ENCODE measurements at regions not wholly inside any gene's neighbourhood (a gene's known extent, or its start where the extent isn't known, plus 50 kb on each side); places are given as distances from the start of the nearest gene placed in this dataset.

DNA sequence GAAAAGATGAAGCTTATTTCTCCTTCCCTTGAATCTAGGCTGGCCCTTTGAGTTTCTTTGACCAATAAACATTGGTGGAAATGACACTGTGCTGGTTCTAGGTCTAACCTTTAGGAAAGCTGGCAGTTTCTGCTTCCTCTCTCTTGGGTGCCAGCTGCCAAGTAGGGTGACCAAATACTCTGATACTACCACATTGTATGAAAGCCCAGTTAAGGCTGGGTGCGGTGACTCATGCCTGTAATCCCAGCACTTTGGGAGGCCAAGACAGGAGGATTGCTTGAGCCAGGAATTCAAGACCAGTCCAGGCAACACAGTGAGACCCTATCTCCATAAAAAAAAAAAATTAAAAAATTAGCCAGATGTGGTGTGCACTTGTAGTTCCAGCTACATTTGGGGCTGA is 320.7 kb downstream of the ZNF621 start:
- no peak overlapping the region for H3K27ac ChIP-seq (ENCODE audit: low read depth, low read length)
- H3K27me3 ChIP-seq (ENCODE audit: insufficient read depth, low read length) = no peaks in the 10 kb centered on the region
- H2AFZ ChIP-seq (ENCODE audit: low read length) = no peak overlapping the region
- no peak for DNase-seq (ENCODE audit: insufficient read length, low spot score, missing footprints)
- H3K36me3 ChIP-seq (ENCODE audit: insufficient read depth, low read length) = no peaks in the 10 kb centered on the region
- no peaks in the 10 kb centered on the region for H3K9me3 ChIP-seq (ENCODE audit: low read depth, low read length)
- no peak overlapping the region for H3K4me3 ChIP-seq (ENCODE audit: insufficient read depth, low read length)
- no peaks in the 10 kb centered on the region for H3K4me1 ChIP-seq (ENCODE audit: insufficient read depth, low read length)
- no peak for TF ChIP-seq CTCF (IDR thresholded peaks at IDR 0.05; ENCODE audit: extremely low read depth, low read depth, low read length)
- H3K79me2 ChIP-seq (ENCODE audit: insufficient read depth, low read length) = no peaks in the 10 kb centered on the region
- no peak overlapping the region for H3K4me2 ChIP-seq (ENCODE audit: insufficient read depth, low read length)
- H4K20me1 ChIP-seq (ENCODE audit: insufficient read depth, low read length) = no peaks in the 10 kb centered on the region

DNA sequence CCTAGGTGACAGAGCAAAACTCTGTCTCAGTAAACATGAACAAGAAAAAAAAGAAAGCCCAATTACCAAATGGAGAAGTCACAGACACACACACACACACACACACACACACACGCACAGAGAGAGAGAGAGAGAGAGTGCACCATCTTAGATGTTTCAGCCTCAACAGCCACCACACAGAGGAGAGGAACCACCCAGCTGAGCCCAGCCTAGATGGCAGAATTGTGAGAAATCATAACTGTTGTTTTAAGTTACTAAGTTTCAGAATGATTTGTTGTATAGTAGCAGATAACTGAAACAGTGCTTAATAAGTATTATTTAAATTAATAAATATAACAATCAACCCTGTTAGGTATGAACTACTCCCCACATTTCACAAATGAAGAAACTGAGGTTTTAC is 321.2 kb downstream of the ZNF621 start:
- Histone ChIP-seq H3K27ac (ENCODE audit: low read depth, low read length) (no peak overlapping the region), H2AFZ (ENCODE audit: low read length) (no peak overlapping the region), H3K36me3 (ENCODE audit: insufficient read depth, low read length) (no peaks in the 10 kb centered on the region), H4K20me1 (ENCODE audit: insufficient read depth, low read length) (no peaks in the 10 kb centered on the region), H3K79me2 (ENCODE audit: insufficient read depth, low read length) (no peaks in the 10 kb centered on the region), H3K4me2 (ENCODE audit: insufficient read depth, low read length) (no peak overlapping the region), H3K4me1 (ENCODE audit: insufficient read depth, low read length) (no peaks in the 10 kb centered on the region), H3K9me3 (ENCODE audit: low read depth, low read length) (no peaks in the 10 kb centered on the region), H3K4me3 (ENCODE audit: insufficient read depth, low read length) (no peak overlapping the region), H3K27me3 (ENCODE audit: insufficient read depth, low read length) (no peaks in the 10 kb centered on the region)
- no peak for DNase-seq (ENCODE audit: insufficient read length, low spot score, missing footprints)
- TF ChIP-seq CTCF (IDR thresholded peaks at IDR 0.05; ENCODE audit: extremely low read depth, low read depth, low read length) = no peak

DNA sequence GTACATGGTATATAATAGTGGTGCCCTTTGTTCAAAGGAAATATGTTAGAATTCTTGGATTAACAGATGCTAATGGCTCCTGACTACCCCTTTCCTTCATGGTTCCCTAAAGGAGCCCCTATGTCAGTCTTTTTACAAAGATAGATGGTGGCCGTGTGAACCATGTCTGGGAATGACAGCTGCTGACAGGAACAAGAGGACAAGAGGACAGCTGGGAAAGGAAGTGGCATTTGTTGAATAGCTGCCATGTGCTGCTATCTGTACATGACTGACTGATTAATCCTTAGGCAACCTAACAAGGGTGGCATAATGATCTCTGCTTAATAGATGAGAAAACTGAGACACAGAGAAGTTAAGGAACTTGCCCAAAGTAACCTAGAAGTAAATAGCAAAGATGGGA is 321.7 kb downstream of the ZNF621 start:
- no peak overlapping the region for H3K4me3 ChIP-seq (ENCODE audit: insufficient read depth, low read length)
- no peak overlapping the region for H3K4me2 ChIP-seq (ENCODE audit: insufficient read depth, low read length)
- H3K4me1 ChIP-seq (ENCODE audit: insufficient read depth, low read length) = no peaks in the 10 kb centered on the region
- H3K27me3 ChIP-seq (ENCODE audit: insufficient read depth, low read length) = no peaks in the 10 kb centered on the region
- no peaks in the 10 kb centered on the region for H3K79me2 ChIP-seq (ENCODE audit: insufficient read depth, low read length)
- H3K27ac ChIP-seq (ENCODE audit: low read depth, low read length) = no peak overlapping the region
- no peaks in the 10 kb centered on the region for H3K9me3 ChIP-seq (ENCODE audit: low read depth, low read length)
- H4K20me1 ChIP-seq (ENCODE audit: insufficient read depth, low read length) = no peaks in the 10 kb centered on the region
- no peak for TF ChIP-seq CTCF (IDR thresholded peaks at IDR 0.05; ENCODE audit: extremely low read depth, low read depth, low read length)
- no peak for DNase-seq (ENCODE audit: insufficient read length, low spot score, missing footprints)
- no peak overlapping the region for H2AFZ ChIP-seq (ENCODE audit: low read length)
- H3K36me3 ChIP-seq (ENCODE audit: insufficient read depth, low read length) = no peaks in the 10 kb centered on the region

- Histone ChIP-seq H3K79me2 (ENCODE audit: insufficient read depth, low read length) (no peaks in the 10 kb centered on the region), H2AFZ (ENCODE audit: low read length) (no peak overlapping the region), H4K20me1 (ENCODE audit: insufficient read depth, low read length) (no peaks in the 10 kb centered on the region), H3K4me3 (ENCODE audit: insufficient read depth, low read length) (no peak overlapping the region), H3K4me1 (ENCODE audit: insufficient read depth, low read length) (no peaks in the 10 kb centered on the region), H3K27me3 (ENCODE audit: insufficient read depth, low read length) (no peaks in the 10 kb centered on the region), H3K4me2 (ENCODE audit: insufficient read depth, low read length) (no peak overlapping the region), H3K27ac (ENCODE audit: low read depth, low read length) (no peak overlapping the region), H3K36me3 (ENCODE audit: insufficient read depth, low read length) (no peaks in the 10 kb centered on the region), H3K9me3 (ENCODE audit: low read depth, low read length) (no peaks in the 10 kb centered on the region)
- TF ChIP-seq CTCF (IDR thresholded peaks at IDR 0.05; ENCODE audit: extremely low read depth, low read depth, low read length) = peak; percentile 24
- no peak for DNase-seq (ENCODE audit: insufficient read length, low spot score, missing footprints)
Measured at GRCh38 chr3:40847551-40847992, 322.8 kb downstream of the ZNF621 start.
